Right lobe of liver (tissue), 6 donors: ENCODE measurements at regions not wholly inside any gene's neighbourhood (a gene's known extent, or its start where the extent isn't known, plus 50 kb on each side); places are given as distances from the start of the nearest gene placed in this dataset.

ENCODE experiments used
- ATAC-seq, 4 donors: fragments of 200-7000 bp; cut with Tn5 transposase; one replicate each; pipeline ENCODE4 v1.9.1; 2020; ENCODE audit warnings: mild to moderate bottlenecking in 4 of 4, moderate library complexity in 4 of 4
- DNase-seq, 3 donors: peaks; one replicate each; pipeline ENCODE4 v3.0.0-alpha.2; 2020
- H3K27ac ChIP-seq, 3 donors: fragments of 200-600 bp; one replicate each; pipeline ENCODE4 v1.8.0; 2022
- H3K27me3 ChIP-seq, 2 donors: fragments of 200-600 bp; one replicate each; pipeline ENCODE4 v1.8.0; 2022
- H3K36me3 ChIP-seq, 4 donors: fragments of 200-600 bp; sonication (generic) in 1 of 4; one replicate each; pipeline versions ENCODE4 v1.5.1 to v1.8.0; 2017 to 2022; ENCODE audit warnings: control low read depth in 1 of 4
- H3K4me1 ChIP-seq, 4 donors: fragments of 200-600 bp; sonication (generic) in 1 of 4; one replicate each; pipeline versions ENCODE4 v1.5.1 to v1.8.0; 2017 to 2022; ENCODE audit warnings: control low read depth in 1 of 4
- H3K4me3 ChIP-seq, 3 donors: fragments of 200-600 bp; one replicate each; pipeline ENCODE4 v1.8.0; 2022
- H3K9me3 ChIP-seq, 4 donors: fragments of 200-600 bp; sonication (generic) in 1 of 4; one replicate each; pipeline versions ENCODE4 v1.5.1 to v1.8.0; 2017 to 2022; ENCODE audit warnings: control low read depth in 1 of 4
- POLR2A ChIP-seq: fragments of 450-650 bp; IDR thresholded peaks from one replicate; pipeline ENCODE4 v1.6.1; 2017; ENCODE audit warnings: antibody characterized with exemption, mild to moderate bottlenecking
- WGBS: methylation state at CpG from one replicate; pipeline ENCODE4 v1.1.6; 2018; ENCODE audit warnings: low coverage, low lambda C conversion rate; ENCODE audit not compliant: insufficient coverage; ENCODE audit errors: missing lambda C conversion rate; 5-methylcytosine and 5-hydroxymethylcytosine counted together
- intact Hi-C, 2 donors: fragments of 100-400 bp; cut with DNase I; formaldehyde crosslinking; loops; one replicate each; pipeline versions ENCODE4 v1.11.2 to v1.14.1; 2022
- TF ChIP-seq, protein P1 (sequence below), 4 donors: fragments of 200-600 bp in 3 of 4; fragments of 450-650 bp in 1 of 4; IDR thresholded peaks; one replicate each; pipeline versions ENCODE4 v1.5.1 to v1.8.0; 2016 to 2022; ENCODE audit warnings: antibody characterized with exemption in 4 of 4, mild to moderate bottlenecking in 2 of 4
- donor health status: DM: no; HTN: yes; CAD: no.
- donor health status: DM: no; HTN: no; CAD: no.
- donor health status: DM: no; HTN: no; CAD: no.
- donor health status: DM: no; HTN: yes; CAD: no.
- donor health status: DM: no; HTN: yes; CAD: no.

DNA sequence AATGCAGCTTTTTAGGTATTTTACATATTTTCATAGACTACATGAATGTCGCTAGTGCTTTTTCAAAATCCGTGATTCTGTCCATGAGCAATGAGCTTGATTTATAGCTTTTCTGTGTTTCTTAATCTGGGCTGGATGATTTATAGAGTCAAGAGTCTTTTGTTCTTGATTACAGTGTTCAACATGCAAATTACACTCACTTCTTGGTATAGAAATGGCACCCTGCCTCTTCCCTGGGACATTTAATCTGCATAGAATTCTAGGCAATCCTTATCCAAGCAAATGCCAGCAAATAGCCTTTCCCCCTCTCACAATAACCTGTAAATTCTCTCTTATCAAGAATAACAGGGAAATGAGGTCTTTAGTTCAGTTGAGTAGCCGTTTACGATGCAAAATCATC, 246.2 kb upstream of the SEMA3C start:
- Histone ChIP-seq H3K4me3 (no peak overlapping the region), H3K27me3 (no peaks in the 10 kb centered on the region), H3K36me3 (no peaks in the 10 kb centered on the region), H3K27ac (no peak overlapping the region), H3K4me1 (no peaks in the 10 kb centered on the region), H3K9me3 (no peaks in the 10 kb centered on the region)
- TF ChIP-seq POLR2A = no peak
- DNase-seq (no peak), ATAC-seq (no peak)
- 73% methylated on average over 4 of the region's 4 CpGs for WGBS
- intact Hi-C loops = no loop called here

DNA sequence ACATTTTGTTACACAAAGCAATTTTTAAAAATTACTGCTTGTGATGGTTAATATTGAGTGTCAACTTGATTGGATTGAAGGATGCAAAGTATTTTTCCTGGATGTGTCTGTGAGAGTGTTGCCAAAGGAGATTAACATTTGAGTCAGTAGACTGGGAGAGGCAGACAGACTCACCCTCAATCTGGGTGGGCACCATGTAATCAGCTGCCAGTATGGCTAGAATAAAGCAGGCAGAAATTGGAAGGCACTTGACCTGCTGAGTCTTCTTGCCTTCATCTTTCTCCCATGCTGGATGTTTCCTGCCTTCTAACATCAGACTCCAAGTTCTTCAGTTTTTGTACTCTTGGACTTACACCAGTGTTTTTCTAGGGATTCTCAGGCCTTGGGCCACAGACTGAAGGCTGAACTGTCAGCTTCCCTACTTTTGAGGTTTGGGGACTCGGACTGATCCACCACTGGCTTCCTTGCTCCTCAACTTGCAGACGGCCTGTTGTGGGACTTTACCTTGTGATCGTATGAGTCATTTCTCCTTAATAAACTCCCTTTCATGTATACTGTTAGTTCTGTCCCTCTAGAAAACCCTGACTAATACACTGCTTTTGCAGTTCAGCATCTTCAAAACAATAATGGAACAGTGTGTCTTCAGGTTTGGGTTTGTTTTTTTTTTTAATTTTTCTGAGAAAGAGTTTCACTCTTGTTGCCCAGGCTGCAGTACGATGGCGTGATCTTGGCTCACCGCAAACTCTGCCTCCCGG, 244.1 kb upstream of the SEMA3C start:
- WGBS = 89% methylated on average over 4 of the region's 7 CpGs
- H3K36me3 ChIP-seq = no peaks in the 10 kb centered on the region
- intact Hi-C loops = no loop called here
- no peaks in the 10 kb centered on the region for H3K9me3 ChIP-seq
- ATAC-seq = no peak
- H3K4me3 ChIP-seq = no peak overlapping the region
- TF ChIP-seq, protein P1, sequence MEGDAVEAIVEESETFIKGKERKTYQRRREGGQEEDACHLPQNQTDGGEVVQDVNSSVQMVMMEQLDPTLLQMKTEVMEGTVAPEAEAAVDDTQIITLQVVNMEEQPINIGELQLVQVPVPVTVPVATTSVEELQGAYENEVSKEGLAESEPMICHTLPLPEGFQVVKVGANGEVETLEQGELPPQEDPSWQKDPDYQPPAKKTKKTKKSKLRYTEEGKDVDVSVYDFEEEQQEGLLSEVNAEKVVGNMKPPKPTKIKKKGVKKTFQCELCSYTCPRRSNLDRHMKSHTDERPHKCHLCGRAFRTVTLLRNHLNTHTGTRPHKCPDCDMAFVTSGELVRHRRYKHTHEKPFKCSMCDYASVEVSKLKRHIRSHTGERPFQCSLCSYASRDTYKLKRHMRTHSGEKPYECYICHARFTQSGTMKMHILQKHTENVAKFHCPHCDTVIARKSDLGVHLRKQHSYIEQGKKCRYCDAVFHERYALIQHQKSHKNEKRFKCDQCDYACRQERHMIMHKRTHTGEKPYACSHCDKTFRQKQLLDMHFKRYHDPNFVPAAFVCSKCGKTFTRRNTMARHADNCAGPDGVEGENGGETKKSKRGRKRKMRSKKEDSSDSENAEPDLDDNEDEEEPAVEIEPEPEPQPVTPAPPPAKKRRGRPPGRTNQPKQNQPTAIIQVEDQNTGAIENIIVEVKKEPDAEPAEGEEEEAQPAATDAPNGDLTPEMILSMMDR (IDR thresholded peaks at IDR 0.05) = no peak
- no peak for TF ChIP-seq POLR2A
- no peaks in the 10 kb centered on the region for H3K4me1 ChIP-seq
- no peaks in the 10 kb centered on the region for H3K27me3 ChIP-seq
- no peak for DNase-seq
- H3K27ac ChIP-seq = no peak overlapping the region

DNA sequence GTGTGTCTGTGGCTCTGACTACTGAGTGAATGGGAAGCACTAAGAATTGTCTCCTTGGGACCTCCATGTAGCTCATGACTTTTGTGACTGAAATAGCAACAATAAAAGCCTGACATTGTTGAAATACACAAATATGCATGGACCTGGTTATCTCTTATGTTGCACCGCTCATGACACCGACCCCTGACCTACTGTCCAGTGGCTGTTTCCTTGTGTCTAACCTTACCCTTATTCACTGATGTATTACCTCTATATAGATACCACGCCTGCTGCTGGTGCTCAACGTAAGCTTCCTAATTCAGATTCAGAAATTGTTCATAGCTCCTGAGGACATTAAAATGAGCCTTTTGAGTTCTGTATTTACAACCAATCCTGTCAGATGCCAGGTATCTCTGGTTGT, 243.4 kb upstream of the SEMA3C start:
- no peaks in the 10 kb centered on the region for H3K9me3 ChIP-seq
- TF ChIP-seq POLR2A = no peak
- intact Hi-C loops = no loop called here
- H3K27ac ChIP-seq = no peak overlapping the region
- 63% methylated on average over 4 of the region's 4 CpGs for WGBS
- H3K4me1 ChIP-seq = no peaks in the 10 kb centered on the region
- H3K27me3 ChIP-seq = no peaks in the 10 kb centered on the region
- ATAC-seq (no peak), DNase-seq (no peak)
- H3K36me3 ChIP-seq = no peaks in the 10 kb centered on the region
- H3K4me3 ChIP-seq = no peak overlapping the region

DNA sequence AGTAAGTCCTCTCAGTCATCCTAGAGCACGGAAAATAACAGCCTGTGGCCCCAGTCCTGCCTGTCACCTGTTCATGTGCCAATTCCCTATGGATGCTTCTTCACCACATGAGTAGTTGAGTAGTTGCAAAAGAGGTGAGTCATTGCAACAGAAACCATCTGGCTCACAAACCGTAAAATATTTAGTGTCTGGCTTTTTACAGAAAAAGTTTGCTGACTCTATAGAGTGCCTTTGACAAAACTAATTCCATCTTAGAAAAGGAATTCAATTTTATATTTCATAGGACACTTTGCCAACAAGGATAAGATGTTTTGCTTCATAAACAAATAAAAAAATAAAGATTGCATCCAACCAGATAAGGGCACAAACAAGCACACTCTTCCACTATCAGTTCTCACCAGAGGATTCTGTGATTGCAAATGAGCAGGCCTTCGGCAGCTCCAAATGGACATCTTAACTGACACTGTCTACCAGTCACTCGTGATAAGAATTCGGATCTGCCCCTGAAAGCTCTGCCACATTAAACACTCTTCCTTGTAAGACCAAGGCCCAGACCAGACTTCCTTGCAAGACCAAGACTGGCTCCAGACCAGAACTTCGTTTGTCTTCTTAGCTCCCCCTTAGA, 242.7 kb upstream of the SEMA3C start:
- Histone ChIP-seq H3K9me3 (no peaks in the 10 kb centered on the region), H3K36me3 (no peaks in the 10 kb centered on the region), H3K4me3 (no peak overlapping the region), H3K4me1 (no peaks in the 10 kb centered on the region), H3K27me3 (no peaks in the 10 kb centered on the region), H3K27ac (no peak overlapping the region)
- DNase-seq (no peak), ATAC-seq (no peak)
- no peak for TF ChIP-seq POLR2A
- TF ChIP-seq, protein P1 (IDR thresholded peaks at IDR 0.05) = no peak
- WGBS = 58% methylated on average over 6 of the region's 6 CpGs
- intact Hi-C loops = no loop called here

DNA sequence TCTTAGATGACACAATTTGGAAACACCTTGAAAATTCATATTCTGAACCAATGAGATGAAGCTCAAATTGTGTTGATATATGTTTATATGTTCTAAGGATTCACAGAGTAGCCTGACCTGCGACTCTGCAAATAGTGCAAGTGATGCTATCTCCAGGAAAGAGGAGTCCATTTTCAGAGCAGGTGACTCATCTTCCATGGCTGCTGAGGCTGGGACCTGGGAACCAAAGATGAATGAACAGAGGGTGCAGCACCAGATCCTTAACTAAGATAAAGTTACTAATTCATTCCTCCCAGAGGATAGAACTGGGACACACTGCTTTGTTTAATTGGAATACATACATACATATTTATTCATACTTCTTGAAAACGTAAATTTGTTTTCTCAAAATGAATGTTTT, 240.6 kb upstream of the SEMA3C start:
- no peak overlapping the region for H3K27ac ChIP-seq
- no peak for TF ChIP-seq POLR2A
- TF ChIP-seq, protein P1 (IDR thresholded peaks at IDR 0.05) = no peak
- intact Hi-C loops = no loop called here
- no peaks in the 10 kb centered on the region for H3K36me3 ChIP-seq
- H3K27me3 ChIP-seq = no peaks in the 10 kb centered on the region
- H3K9me3 ChIP-seq = no peaks in the 10 kb centered on the region
- no peak overlapping the region for H3K4me3 ChIP-seq
- ATAC-seq = no peak
- H3K4me1 ChIP-seq = peaks cover 0 to 8% (median 0%) of the 10 kb centered on the region in 4 donors
- no peak for DNase-seq
- WGBS = 52% methylated on average over 2 of the region's 2 CpGs
